Adrenal gland (tissue), 9 donors: ENCODE measurements at regions not wholly inside any gene's neighbourhood (a gene's known extent, or its start where the extent isn't known, plus 50 kb on each side); places are given as distances from the start of the nearest gene placed in this dataset.

Source experiments
- DNase-seq, 7 donors: peaks; one replicate each; pipeline ENCODE4 v3.0.0-alpha.2; 2019 to 2020
- H3K27ac ChIP-seq, 5 donors: fragments of 200-600 bp; sonication (generic) in 4 of 5; 1 replicate in 3 of 5; 2 replicates in 2 of 5; pipeline versions ENCODE4 v1.5.1 to v1.8.0; 2016 to 2020; ENCODE audit warnings: mild to moderate bottlenecking in 1 of 5
- H3K27me3 ChIP-seq: fragments of 200-600 bp; 2 replicates; pipeline ENCODE4 v1.8.0; 2021
- H3K36me3 ChIP-seq, 2 donors: fragments of 200-600 bp; replicated peaks in 1 of 2; 1 replicate in 1 of 2; 2 replicates in 1 of 2; pipeline versions ENCODE4 v1.5.1 to v1.8.0; 2018 to 2022
- H3K4me1 ChIP-seq, 2 donors: fragments of 200-600 bp; replicated peaks in 1 of 2; 1 replicate in 1 of 2; 2 replicates in 1 of 2; pipeline versions ENCODE4 v1.5.1 to v1.8.0; 2018 to 2021
- H3K4me3 ChIP-seq, 4 donors: fragments of 200-600 bp; sonication (generic) in 3 of 4; one replicate each; pipeline ENCODE4 v1.5.1; 2016 to 2018
- H3K9me3 ChIP-seq, 3 donors: fragments of 200-600 bp; sonication (generic) in 1 of 3; replicated peaks in 1 of 3; 1 replicate in 2 of 3; 2 replicates in 1 of 3; pipeline versions ENCODE4 v1.5.1 to v1.8.0; 2016 to 2021
- POLR2A ChIP-seq, 2 donors: fragments of 450-650 bp; IDR thresholded peaks; one replicate each; pipeline ENCODE4 v1.6.1; 2017; ENCODE audit warnings: antibody characterized with exemption in 2 of 2, mild to moderate bottlenecking in 2 of 2, moderate library complexity in 1 of 2
- WGBS, 4 donors: extraction: QIAGEN DNeasy Blood & Tissue Kit in 2 of 4; methylation state at CpG; one replicate each; pipeline versions ENCODE4 v1.1.5 to v1.1.7; 2013 to 2017; 5-methylcytosine and 5-hydroxymethylcytosine counted together
- intact Hi-C, 2 donors: fragments of 100-400 bp; cut with DNase I; formaldehyde crosslinking; loops; one replicate each; pipeline versions ENCODE4 v1.14.1 to v1.15.0; 2022 to 2023
- TF ChIP-seq, protein P1 (sequence below), 6 experiments: fragments of 450-650 bp in 4 of 6; fragments of 200-600 bp in 2 of 6; sonication (generic) in 1 of 6; IDR thresholded peaks; 1 replicate in 5 of 6; 2 replicates in 1 of 6; pipeline versions ENCODE4 v1.5.1 to v1.8.0; 2016 to 2021; ENCODE audit warnings: antibody characterized with exemption in 6 of 6, mild to moderate bottlenecking in 2 of 6, moderate library complexity in 1 of 6
- donor health status: healthy with polysubstance abuse.
- donor health status: Bipolar disorder and iron deficiency.
- donor health status: DM: yes; HTN: yes; CAD: no.
- donor health status: DM: no; HTN: no; CAD: no.
- donor health status: DM: no; HTN: no; CAD: no.

DNA sequence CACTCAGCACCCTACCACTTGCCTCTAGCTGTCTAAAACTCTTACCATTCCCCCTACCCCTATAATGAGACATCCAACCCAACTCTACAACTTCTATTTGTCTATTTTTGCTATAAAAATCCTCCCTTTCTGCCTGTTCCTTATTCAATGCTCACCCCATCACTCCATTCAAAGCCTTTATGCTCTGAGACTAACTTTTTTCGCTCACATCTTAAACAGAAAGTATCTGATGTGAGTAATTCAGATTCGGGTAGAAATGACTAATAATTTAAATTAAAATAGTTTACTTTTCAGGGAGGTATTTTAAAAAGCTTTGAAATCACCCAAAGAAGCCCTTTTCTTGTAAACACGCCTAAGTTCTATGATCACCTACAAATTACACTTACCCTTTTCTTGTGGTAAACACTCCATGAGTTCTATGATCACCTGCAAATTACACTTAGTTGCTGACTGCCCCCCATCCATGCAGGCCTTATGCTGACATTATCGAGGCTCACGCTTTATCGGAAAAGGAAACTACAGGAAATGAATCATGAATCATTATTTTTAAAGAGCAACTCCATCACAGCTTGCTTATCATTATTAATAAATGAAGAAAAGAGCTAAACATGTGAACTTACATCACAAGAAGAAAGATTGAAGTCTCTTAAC, 168.7 kb upstream of the PPP1R2C start:
- H3K4me3 ChIP-seq, result no peak overlapping the region
- TF ChIP-seq POLR2A (IDR thresholded peaks at IDR 0.05), result no peak
- TF ChIP-seq, protein P1, sequence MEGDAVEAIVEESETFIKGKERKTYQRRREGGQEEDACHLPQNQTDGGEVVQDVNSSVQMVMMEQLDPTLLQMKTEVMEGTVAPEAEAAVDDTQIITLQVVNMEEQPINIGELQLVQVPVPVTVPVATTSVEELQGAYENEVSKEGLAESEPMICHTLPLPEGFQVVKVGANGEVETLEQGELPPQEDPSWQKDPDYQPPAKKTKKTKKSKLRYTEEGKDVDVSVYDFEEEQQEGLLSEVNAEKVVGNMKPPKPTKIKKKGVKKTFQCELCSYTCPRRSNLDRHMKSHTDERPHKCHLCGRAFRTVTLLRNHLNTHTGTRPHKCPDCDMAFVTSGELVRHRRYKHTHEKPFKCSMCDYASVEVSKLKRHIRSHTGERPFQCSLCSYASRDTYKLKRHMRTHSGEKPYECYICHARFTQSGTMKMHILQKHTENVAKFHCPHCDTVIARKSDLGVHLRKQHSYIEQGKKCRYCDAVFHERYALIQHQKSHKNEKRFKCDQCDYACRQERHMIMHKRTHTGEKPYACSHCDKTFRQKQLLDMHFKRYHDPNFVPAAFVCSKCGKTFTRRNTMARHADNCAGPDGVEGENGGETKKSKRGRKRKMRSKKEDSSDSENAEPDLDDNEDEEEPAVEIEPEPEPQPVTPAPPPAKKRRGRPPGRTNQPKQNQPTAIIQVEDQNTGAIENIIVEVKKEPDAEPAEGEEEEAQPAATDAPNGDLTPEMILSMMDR (IDR thresholded peaks at IDR 0.05), result no peak
- no peaks in the 10 kb centered on the region for H3K9me3 ChIP-seq
- H3K4me1 ChIP-seq, result no peaks in the 10 kb centered on the region
- H3K36me3 ChIP-seq, result no peaks in the 10 kb centered on the region
- no peak for DNase-seq
- 71 to 85% (median 75%) methylated on average over 6 of the region's 6 CpGs for WGBS, 4 donors
- no peaks in the 10 kb centered on the region for H3K27me3 ChIP-seq
- intact Hi-C loops, result no loop called here
- H3K27ac ChIP-seq, result no peak overlapping the region

DNA sequence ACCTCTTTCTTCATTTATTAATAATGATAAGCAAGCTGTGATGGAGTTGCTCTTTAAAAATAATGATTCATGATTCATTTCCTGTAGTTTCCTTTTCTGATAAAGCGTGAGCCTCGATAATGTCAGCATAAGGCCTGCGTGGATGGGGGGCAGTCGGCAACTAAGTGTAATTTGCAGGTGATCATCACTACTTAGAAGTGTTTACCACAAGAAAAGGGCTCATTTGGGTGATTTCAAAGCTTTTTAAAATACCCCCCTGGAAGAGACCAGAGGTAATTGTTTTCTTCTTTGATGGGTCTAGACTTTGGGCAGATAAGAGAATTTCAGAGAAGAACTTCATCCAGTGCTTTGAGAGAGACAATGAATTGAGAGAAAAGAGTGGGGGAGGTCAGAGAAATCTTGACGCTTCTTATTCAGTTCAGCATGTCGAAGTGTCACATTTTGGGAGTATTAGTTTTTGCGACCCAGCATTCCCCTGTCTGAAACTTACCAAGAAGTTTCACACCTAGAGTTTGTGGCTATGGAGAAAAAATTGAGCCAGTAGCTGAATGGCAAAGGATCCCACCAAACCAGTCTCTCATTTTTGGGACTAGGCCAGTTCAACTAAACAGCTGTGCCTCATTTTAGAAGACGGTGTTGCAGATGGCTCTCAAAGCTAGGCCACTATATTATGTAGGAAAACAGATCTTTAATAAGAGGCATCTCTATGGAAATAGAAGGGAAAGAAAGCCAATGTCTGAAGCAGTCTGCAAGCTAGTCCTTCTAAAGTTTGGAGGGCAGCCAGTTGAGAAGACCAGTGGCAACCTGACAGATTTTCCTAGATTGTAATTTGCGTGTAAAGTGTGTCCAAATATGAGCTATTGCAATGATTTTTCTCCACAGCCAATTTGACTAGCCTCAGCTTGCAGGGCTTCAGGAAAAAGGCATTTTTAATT, 171.0 kb upstream of the PPP1R2C start:
- WGBS, 4 donors, result 37 to 61% (median 49%) methylated on average over 9 of the region's 9 CpGs
- Histone ChIP-seq H3K36me3 (no peaks in the 10 kb centered on the region), H3K4me3 (no peak overlapping the region), H3K9me3 (no peaks in the 10 kb centered on the region), H3K4me1 (no peaks in the 10 kb centered on the region), H3K27me3 (no peaks in the 10 kb centered on the region), H3K27ac (no peak overlapping the region)
- intact Hi-C loops, result no loop called here
- no peak for DNase-seq
- TF ChIP-seq POLR2A (IDR thresholded peaks at IDR 0.05), result no peak
- TF ChIP-seq, protein P1 (IDR thresholded peaks at IDR 0.05), result no peak

DNA sequence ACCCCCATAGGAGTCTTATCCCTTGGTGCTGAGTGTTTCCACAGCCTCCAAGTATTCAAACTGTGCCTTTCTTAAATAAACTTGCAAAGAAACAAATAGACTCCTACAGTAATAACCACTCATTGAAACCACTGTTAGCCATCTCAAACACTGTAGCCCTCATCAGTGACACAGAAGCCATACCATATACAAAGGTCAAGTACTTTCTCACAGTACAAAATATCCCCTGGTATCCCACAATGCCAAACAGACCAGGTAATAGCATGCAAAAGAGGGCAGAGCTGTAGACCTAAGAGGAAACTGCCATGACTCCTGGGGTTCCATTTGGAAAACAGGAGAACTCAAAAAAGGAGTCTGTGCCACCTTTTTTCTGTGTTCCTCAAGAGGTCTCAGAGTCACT, 173.8 kb upstream of the PPP1R2C start:
- no peaks in the 10 kb centered on the region for H3K4me1 ChIP-seq
- H3K36me3 ChIP-seq, result no peaks in the 10 kb centered on the region
- DNase-seq, result no peak
- H3K27me3 ChIP-seq, result no peaks in the 10 kb centered on the region
- no peak overlapping the region for H3K4me3 ChIP-seq
- H3K9me3 ChIP-seq, result no peaks in the 10 kb centered on the region
- TF ChIP-seq POLR2A (IDR thresholded peaks at IDR 0.05), result no peak
- TF ChIP-seq, protein P1 (IDR thresholded peaks at IDR 0.05), result no peak
- H3K27ac ChIP-seq, result no peak overlapping the region
- intact Hi-C loops, result no loop called here

DNA sequence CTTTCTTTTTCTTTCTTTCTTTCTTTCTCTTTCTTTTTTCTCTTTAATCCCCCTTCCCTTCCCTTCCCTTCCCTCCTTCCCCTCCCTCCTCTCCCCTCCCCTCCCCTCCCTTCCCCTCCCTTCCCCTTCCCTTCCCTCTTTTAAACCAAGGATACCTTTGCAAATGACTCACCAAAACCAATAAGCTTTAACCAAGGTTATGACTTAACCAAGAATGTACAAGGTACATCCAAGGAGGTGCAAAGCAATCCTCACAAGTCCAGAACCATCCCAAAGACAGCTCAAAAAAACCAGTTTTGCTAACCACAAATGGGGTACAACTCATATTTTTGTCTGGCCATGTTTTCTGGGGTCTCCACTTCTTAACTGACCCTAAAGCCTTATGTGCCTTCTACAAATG, 174.7 kb upstream of the PPP1R2C start:
- Histone ChIP-seq H3K9me3 (no peaks in the 10 kb centered on the region), H3K27me3 (no peaks in the 10 kb centered on the region), H3K4me3 (no peak overlapping the region), H3K4me1 (no peaks in the 10 kb centered on the region), H3K36me3 (no peaks in the 10 kb centered on the region), H3K27ac (no peak overlapping the region)
- intact Hi-C loops, result no loop called here
- TF ChIP-seq POLR2A (IDR thresholded peaks at IDR 0.05), result no peak
- TF ChIP-seq, protein P1 (IDR thresholded peaks at IDR 0.05), result no peak
- DNase-seq, result no peak
